ENCODE measurements at regions not wholly inside any gene's neighbourhood (a gene's known extent, or its start where the extent isn't known, plus 50 kb on each side); places are given as distances from the start of the nearest gene placed in this dataset.

DNA sequence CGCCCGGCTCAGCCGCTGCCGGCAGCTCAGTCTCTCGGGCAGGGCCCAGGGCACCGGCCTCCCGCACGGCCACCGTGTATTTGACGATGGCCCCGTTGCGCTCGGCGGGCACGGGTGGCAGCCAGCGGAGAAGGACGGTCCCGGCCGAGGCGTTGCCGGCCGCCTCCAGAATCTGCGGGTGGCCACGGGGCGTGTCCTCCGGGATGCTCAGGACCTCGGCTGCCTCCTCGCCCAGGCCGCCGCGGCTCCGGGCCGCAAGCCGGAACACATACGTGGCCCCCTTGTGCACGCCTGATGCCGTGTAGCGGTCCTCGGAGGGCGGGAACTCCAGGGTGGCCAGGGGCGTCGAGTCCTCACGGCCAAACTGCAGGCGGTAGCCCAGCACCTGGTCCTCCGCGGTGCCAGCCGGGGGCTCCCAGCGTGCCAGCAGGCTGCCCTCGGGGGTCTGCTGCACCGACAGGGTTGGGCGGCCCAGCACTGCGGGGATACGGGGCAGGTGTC, 117.7 kb downstream of the PTPRS start:
- no peaks in the 10 kb centered on the region for H3K4me1 Mint-ChIP-seq
- intact Hi-C loops (cut with micrococcal nuclease) = no loop called here
- no peaks in the 10 kb centered on the region for H4K20me1 ChIP-seq (ENCODE audit: insufficient read depth, low read length)
- no peaks in the 10 kb centered on the region for H3K36me3 Mint-ChIP-seq
- no peak overlapping the region for H3K9ac ChIP-seq (ENCODE audit: insufficient read depth, low read length, poor library complexity, severe bottlenecking)
- H2AFZ ChIP-seq (ENCODE audit: insufficient read depth, low read depth, low read length, poor library complexity, severe bottlenecking) = no peak overlapping the region
- no peak for DNase-seq
- WGBS (ENCODE audit: insufficient coverage) = 98% methylated on average over 49 of the region's 53 CpGs
- H3K27ac ChIP-seq (ENCODE audit: low read depth in 1 of 2, low read length in 2 of 2) = no peak overlapping the region
- no peak overlapping the region for H3K4me3 ChIP-seq (replicated peaks in 1 of 3; ENCODE audit: low read depth in 2 of 3, low read length in 3 of 3)
- H3K4me1 ChIP-seq (ENCODE audit: control insufficient read depth in 1 of 2, insufficient read depth in 2 of 2, low read length in 2 of 2) = no peaks in the 10 kb centered on the region
- H3K9me3 ChIP-seq (replicated peaks in 1 of 2; ENCODE audit: control insufficient read depth in 1 of 2, insufficient read depth in 1 of 2, low read length in 2 of 2) = no peaks in the 10 kb centered on the region
- H3K27me3 Mint-ChIP-seq (ENCODE audit: low read depth in 3 of 3) = peaks cover 5 to 14% (median 13%) of the 10 kb centered on the region in 3 donors
- H3K27me3 ChIP-seq (ENCODE audit: control insufficient read depth in 2 of 2, insufficient read depth in 2 of 2, low read length in 2 of 2) = no peaks in the 10 kb centered on the region
- TF ChIP-seq CTCF (IDR thresholded peaks at IDR 0.05) = no peak
- no peak overlapping the region for H3K4me2 ChIP-seq (replicated peaks; ENCODE audit: extremely low read depth, low read length, poor library complexity, severe bottlenecking)
- H3K79me2 ChIP-seq (ENCODE audit: insufficient read depth, low read length) = no peaks in the 10 kb centered on the region
- H3K9me3 Mint-ChIP-seq = peaks cover 0 to 7% (median 0%) of the 10 kb centered on the region in 7 donors
- no peak overlapping the region for H3K4me3 Mint-ChIP-seq
- no peak overlapping the region for H3K27ac Mint-ChIP-seq
- no peaks in the 10 kb centered on the region for H3K36me3 ChIP-seq (replicated peaks in 1 of 2; ENCODE audit: control insufficient read depth in 1 of 2, insufficient read depth in 2 of 2, low read length in 2 of 2)

GRCh38 chr19:5222178-5222577, 118.4 kb downstream of the PTPRS start:
- H3K4me3 ChIP-seq (replicated peaks in 1 of 3; ENCODE audit: low read depth in 2 of 3, low read length in 3 of 3) = no peak overlapping the region
- no peak overlapping the region for H3K27ac ChIP-seq (ENCODE audit: low read depth in 1 of 2, low read length in 2 of 2)
- Mint-ChIP-seq H3K27ac (no peak overlapping the region), H3K9me3 (peaks cover 0 to 5% (median 0%) of the 10 kb centered on the region in 7 donors), H3K27me3 (ENCODE audit: low read depth in 3 of 3) (peaks cover 3 to 11% (median 10%) of the 10 kb centered on the region in 3 donors), H3K36me3 (no peaks in the 10 kb centered on the region), H3K4me3 (no peak overlapping the region), H3K4me1 (no peaks in the 10 kb centered on the region)
- H3K36me3 ChIP-seq (replicated peaks in 1 of 2; ENCODE audit: control insufficient read depth in 1 of 2, insufficient read depth in 2 of 2, low read length in 2 of 2) = no peaks in the 10 kb centered on the region
- no peaks in the 10 kb centered on the region for H4K20me1 ChIP-seq (ENCODE audit: insufficient read depth, low read length)
- DNase-seq = no peak
- no peak overlapping the region for H3K9ac ChIP-seq (ENCODE audit: insufficient read depth, low read length, poor library complexity, severe bottlenecking)
- H3K79me2 ChIP-seq (ENCODE audit: insufficient read depth, low read length) = no peaks in the 10 kb centered on the region
- no peak overlapping the region for H3K4me2 ChIP-seq (replicated peaks; ENCODE audit: extremely low read depth, low read length, poor library complexity, severe bottlenecking)
- H3K9me3 ChIP-seq (replicated peaks in 1 of 2; ENCODE audit: control insufficient read depth in 1 of 2, insufficient read depth in 1 of 2, low read length in 2 of 2) = no peaks in the 10 kb centered on the region
- 93% methylated on average over 11 of the region's 22 CpGs for WGBS (ENCODE audit: insufficient coverage)
- TF ChIP-seq CTCF (IDR thresholded peaks at IDR 0.05) = no peak
- H2AFZ ChIP-seq (ENCODE audit: insufficient read depth, low read depth, low read length, poor library complexity, severe bottlenecking) = no peak overlapping the region
- H3K27me3 ChIP-seq (ENCODE audit: control insufficient read depth in 2 of 2, insufficient read depth in 2 of 2, low read length in 2 of 2) = no peaks in the 10 kb centered on the region
- intact Hi-C loops (cut with micrococcal nuclease) = no loop called here
- no peaks in the 10 kb centered on the region for H3K4me1 ChIP-seq (ENCODE audit: control insufficient read depth in 1 of 2, insufficient read depth in 2 of 2, low read length in 2 of 2)

All from CD14-positive monocyte (primary cell).